Left lung (tissue), 4 donors: ENCODE measurements at regions not wholly inside any gene's neighbourhood (a gene's known extent, or its start where the extent isn't known, plus 50 kb on each side); places are given as distances from the start of the nearest gene placed in this dataset.
A peak's percentile ranks its signal among the peaks of the same experiment; 100 is the strongest.

ENCODE experiments used
- ATAC-seq: fragments of 200-7000 bp; cut with Tn5 transposase; one replicate; pipeline ENCODE4 v1.9.1; 2020; ENCODE audit warnings: moderate library complexity
- DNase-seq, 4 donors: peaks; one replicate each; pipeline ENCODE4 v3.0.0-alpha.2; 2013 to 2020
- H3K27ac ChIP-seq, 2 donors: fragments of 200-600 bp; sonication (generic) in 1 of 2; one replicate each; pipeline versions ENCODE4 v1.5.0 to v1.8.0; 2020 to 2021
- H3K27me3 ChIP-seq, 2 donors: fragments of 200-600 bp; sonication (generic) in 1 of 2; one replicate each; pipeline versions ENCODE4 v1.5.0 to v1.8.0; 2020 to 2021
- H3K36me3 ChIP-seq, 2 donors: fragments of 200-600 bp; sonication (generic) in 1 of 2; one replicate each; pipeline versions ENCODE4 v1.5.0 to v1.8.0; 2020 to 2021
- H3K4me1 ChIP-seq, 2 donors: fragments of 200-600 bp; one replicate each; pipeline ENCODE4 v1.8.0; 2021
- H3K4me3 ChIP-seq, 2 donors: fragments of 200-600 bp; sonication (generic) in 1 of 2; one replicate each; pipeline versions ENCODE4 v1.5.0 to v1.8.0; 2020 to 2021; ENCODE audit warnings: mild to moderate bottlenecking in 1 of 2
- H3K9me3 ChIP-seq, 2 donors: fragments of 200-600 bp; sonication (generic) in 1 of 2; one replicate each; pipeline versions ENCODE4 v1.5.0 to v1.8.0; 2020 to 2021
- intact Hi-C, 2 donors: fragments of 100-400 bp; cut with DNase I; formaldehyde crosslinking; loops; one replicate each; pipeline versions ENCODE4 v1.11.2 to v1.14.2; 2022
- TF ChIP-seq, protein P1 (sequence below), 2 donors: fragments of 200-600 bp; sonication (generic) in 1 of 2; IDR thresholded peaks; one replicate each; pipeline versions ENCODE4 v1.5.0 to v1.8.0; 2021; ENCODE audit warnings: antibody characterized with exemption in 2 of 2
- donor health status: DM: no; HTN: yes; CAD: no.
- donor health status: DM: no; HTN: no; CAD: no.

DNA sequence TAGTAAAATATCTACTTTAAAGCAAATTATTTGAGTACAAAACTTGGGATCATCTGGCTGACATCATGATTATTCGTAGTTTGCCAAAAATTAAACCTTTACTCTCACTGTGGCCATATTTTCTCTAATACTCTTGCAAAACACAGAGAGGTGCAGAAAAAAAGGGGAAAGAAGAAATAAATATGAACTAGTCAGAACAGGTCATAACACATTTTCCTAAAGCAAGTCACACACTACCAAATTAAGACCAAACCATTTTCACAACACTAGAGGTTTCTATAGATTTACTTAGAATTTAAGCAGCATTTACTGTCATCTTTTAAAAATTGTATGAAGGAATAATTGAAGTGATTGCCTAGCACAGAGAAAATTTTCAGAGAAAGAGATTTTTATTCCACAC is 726.1 kb downstream of the SORCS1 start:
- Histone ChIP-seq H3K9me3 (no peaks in the 10 kb centered on the region), H3K27me3 (no peaks in the 10 kb centered on the region), H3K4me1 (no peaks in the 10 kb centered on the region), H3K36me3 (no peaks in the 10 kb centered on the region), H3K27ac (no peak overlapping the region), H3K4me3 (no peak overlapping the region)
- ATAC-seq (no peak), DNase-seq (no peak)
- intact Hi-C loops: no loop called here
- TF ChIP-seq, protein P1, sequence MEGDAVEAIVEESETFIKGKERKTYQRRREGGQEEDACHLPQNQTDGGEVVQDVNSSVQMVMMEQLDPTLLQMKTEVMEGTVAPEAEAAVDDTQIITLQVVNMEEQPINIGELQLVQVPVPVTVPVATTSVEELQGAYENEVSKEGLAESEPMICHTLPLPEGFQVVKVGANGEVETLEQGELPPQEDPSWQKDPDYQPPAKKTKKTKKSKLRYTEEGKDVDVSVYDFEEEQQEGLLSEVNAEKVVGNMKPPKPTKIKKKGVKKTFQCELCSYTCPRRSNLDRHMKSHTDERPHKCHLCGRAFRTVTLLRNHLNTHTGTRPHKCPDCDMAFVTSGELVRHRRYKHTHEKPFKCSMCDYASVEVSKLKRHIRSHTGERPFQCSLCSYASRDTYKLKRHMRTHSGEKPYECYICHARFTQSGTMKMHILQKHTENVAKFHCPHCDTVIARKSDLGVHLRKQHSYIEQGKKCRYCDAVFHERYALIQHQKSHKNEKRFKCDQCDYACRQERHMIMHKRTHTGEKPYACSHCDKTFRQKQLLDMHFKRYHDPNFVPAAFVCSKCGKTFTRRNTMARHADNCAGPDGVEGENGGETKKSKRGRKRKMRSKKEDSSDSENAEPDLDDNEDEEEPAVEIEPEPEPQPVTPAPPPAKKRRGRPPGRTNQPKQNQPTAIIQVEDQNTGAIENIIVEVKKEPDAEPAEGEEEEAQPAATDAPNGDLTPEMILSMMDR (IDR thresholded peaks at IDR 0.05): no peak

DNA sequence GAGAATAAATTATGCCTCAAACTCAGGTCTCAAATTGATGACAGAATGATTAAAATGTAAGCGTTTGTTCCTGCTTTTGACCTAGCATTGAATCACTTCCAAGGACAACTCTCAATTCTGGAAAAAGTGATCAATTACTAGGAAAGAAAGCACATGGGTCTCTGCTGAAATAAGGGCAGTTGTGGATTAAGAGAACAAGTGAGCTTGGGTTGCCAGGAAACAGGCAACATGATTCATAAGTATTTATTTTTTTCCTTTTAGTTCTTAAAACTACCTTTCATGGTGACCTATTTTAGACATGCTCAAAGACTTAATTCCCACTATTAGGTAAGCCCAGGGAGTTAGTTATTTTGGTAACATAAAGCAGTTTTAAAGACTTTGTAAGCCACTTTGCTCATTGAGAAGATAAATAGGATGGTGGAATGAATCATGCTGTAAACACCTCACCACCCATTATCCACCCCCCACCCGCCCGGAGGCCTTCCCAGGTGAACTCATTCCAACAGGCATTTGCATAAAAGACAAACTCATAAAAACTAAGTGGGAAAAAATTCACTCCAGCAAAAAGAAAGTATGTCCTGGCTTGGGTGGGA is 728.3 kb downstream of the SORCS1 start:
- intact Hi-C loops: no loop called here
- H3K27ac ChIP-seq: no peak overlapping the region
- DNase-seq (no peak), ATAC-seq (no peak)
- TF ChIP-seq, protein P1 (IDR thresholded peaks at IDR 0.05): no peak
- H3K4me1 ChIP-seq: no peaks in the 10 kb centered on the region
- H3K36me3 ChIP-seq: no peaks in the 10 kb centered on the region
- H3K9me3 ChIP-seq: no peaks in the 10 kb centered on the region
- H3K4me3 ChIP-seq: no peak overlapping the region
- no peaks in the 10 kb centered on the region for H3K27me3 ChIP-seq

- H3K27ac ChIP-seq: no peak overlapping the region
- no peaks in the 10 kb centered on the region for H3K9me3 ChIP-seq
- H3K4me3 ChIP-seq: no peak overlapping the region
- DNase-seq (no peak), ATAC-seq (no peak)
- no peaks in the 10 kb centered on the region for H3K36me3 ChIP-seq
- no peaks in the 10 kb centered on the region for H3K27me3 ChIP-seq
- no peaks in the 10 kb centered on the region for H3K4me1 ChIP-seq
- intact Hi-C loops: no loop called here
- TF ChIP-seq, protein P1 (IDR thresholded peaks at IDR 0.05): no peak
Measured at GRCh38 chr10:106435081-106435480, 729.4 kb downstream of the SORCS1 start.

DNA sequence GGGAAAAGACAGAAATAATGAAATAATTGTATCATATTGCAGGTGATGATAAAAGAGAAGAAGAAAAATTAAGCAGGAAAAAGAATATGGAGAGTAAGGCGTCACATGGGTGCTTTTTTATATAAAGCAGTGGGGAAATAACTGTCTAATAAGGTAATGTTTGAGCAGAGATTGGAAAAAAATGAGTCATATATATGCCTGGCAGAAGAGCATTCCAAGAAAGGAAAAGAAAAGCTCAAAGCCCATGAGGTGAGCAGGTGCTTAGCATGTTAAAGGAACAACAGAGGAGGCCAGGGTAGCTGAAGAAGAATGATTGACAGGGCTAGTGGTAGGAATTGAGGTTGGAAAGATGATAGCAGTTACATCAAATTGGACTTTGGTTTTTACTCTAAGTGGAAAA is 739.5 kb downstream of the SORCS1 start:
- no peak for DNase-seq
- no peak for ATAC-seq

DNA sequence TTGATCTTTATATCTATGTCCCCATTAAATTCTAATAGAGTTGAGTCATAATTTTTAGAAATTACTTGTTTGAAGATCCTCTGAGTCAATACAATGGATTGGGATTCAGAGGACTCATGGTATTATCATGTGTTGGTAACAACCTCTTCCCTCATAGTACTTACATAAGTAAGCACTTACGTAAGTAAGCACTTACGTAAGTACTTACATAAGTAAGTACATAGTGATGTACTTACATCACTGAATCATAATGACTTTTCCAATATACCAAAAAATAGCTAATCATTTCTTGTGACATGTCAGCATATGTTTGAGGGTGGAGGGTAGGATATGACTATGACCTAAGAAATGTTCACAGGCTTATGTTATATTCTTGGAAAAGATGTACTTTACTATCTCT is 740.5 kb downstream of the SORCS1 start:
- intact Hi-C loops: no loop called here
- Histone ChIP-seq H3K27ac (no peak overlapping the region), H3K9me3 (no peaks in the 10 kb centered on the region), H3K36me3 (no peaks in the 10 kb centered on the region), H3K27me3 (no peaks in the 10 kb centered on the region), H3K4me1 (no peaks in the 10 kb centered on the region), H3K4me3 (no peak overlapping the region)
- ATAC-seq (peak; percentile 44), DNase-seq (no peak)
- TF ChIP-seq, protein P1 (IDR thresholded peaks at IDR 0.05): no peak

More for the DNA sequence above, 739.5 kb downstream of the SORCS1 start:
- H3K4me3 ChIP-seq: no peak overlapping the region
- H3K9me3 ChIP-seq: no peaks in the 10 kb centered on the region
- no peak overlapping the region for H3K27ac ChIP-seq
- H3K4me1 ChIP-seq: no peaks in the 10 kb centered on the region
- TF ChIP-seq, protein P1 (IDR thresholded peaks at IDR 0.05): no peak
- no peaks in the 10 kb centered on the region for H3K36me3 ChIP-seq
- intact Hi-C loops: no loop called here
- no peaks in the 10 kb centered on the region for H3K27me3 ChIP-seq
